HepG2 (cell line): ENCODE measurements at regions not wholly inside any gene's neighbourhood (a gene's known extent, or its start where the extent isn't known, plus 50 kb on each side); places are given as distances from the start of the nearest gene placed in this dataset.

Source experiments
- ATAC-seq: fragments of 200-7000 bp; cut with Tn5 transposase; 3 replicates; pipeline ENCODE4 v1.9.1; 2020; ENCODE audit warnings: mild to moderate bottlenecking, moderate library complexity
- BruUV-seq: library from RNA; stranded (reverse); fragments of 400-500 nt; replicated peaks from 2 replicates; lab custom pipeline; 2021; lab: Mats Ljungman, UMichigan
- CTCF ChIA-PET: fragments of 300-600 bp; formaldehyde crosslinking; extraction: SDS; loops from one replicate; lab custom pipeline; 2021; ENCODE audit warnings: low total read pairs, inconsistent platforms, low intra/inter-chr PET ratio; lab: Yijun Ruan, JAX
- POLR2A ChIA-PET: fragments of 350-600 bp; sonication (Branson Sonifier 250); formaldehyde crosslinking; loops from one replicate; lab custom pipeline; 2020; ENCODE audit warnings: antibody characterized with exemption, inconsistent platforms; lab: Yijun Ruan, JAX
- DNase-seq: peaks from one replicate; pipeline ENCODE4 v3.0.0-alpha.2; 2015; ENCODE audit warnings: low spot score
- FAIRE-seq: peaks from 3 replicates; lab custom pipeline; 2011; peaks lifted over from hg19 to GRCh38; lab: Jason Lieb, UNC
- H2AFZ ChIP-seq: one replicate; pipeline ENCODE4 v1.6.1; 2011; ENCODE audit warnings: low read length, inconsistent platforms
- H3K27ac ChIP-seq: fragments of 300-600 bp; 3 replicates; pipeline ENCODE4 v1.8.0; 2011; ENCODE audit warnings: mixed run types, mild to moderate bottlenecking, mixed read lengths, low read length, inconsistent platforms; ENCODE audit not compliant: insufficient read depth; ENCODE audit errors: extremely low read length
- H3K27me3 ChIP-seq, 2 experiments: fragments of 200-600 bp in 1 of 2; 2 replicates in 1 of 2; 3 replicates in 1 of 2; pipeline versions ENCODE4 v1.6.0 to v1.8.0; 2011; ENCODE audit warnings: low read length in 2 of 2, mild to moderate bottlenecking in 2 of 2, moderate library complexity in 2 of 2, inconsistent platforms in 1 of 2; ENCODE audit not compliant: insufficient read depth in 2 of 2, control insufficient read depth in 1 of 2
- H3K36me3 ChIP-seq, 2 experiments: fragments of 200-600 bp in 1 of 2; replicated peaks in 1 of 2; 2 replicates in 1 of 2; 3 replicates in 1 of 2; pipeline versions ENCODE4 v1.5.1 to v1.8.0; 2011; ENCODE audit warnings: low read length in 2 of 2, inconsistent platforms in 1 of 2; ENCODE audit not compliant: insufficient read depth in 2 of 2, control insufficient read depth in 1 of 2
- H3K4me1 ChIP-seq: 2 replicates; pipeline ENCODE4 v1.5.1; 2012; ENCODE audit warnings: low read length, inconsistent platforms; ENCODE audit not compliant: insufficient read depth
- H3K4me2 ChIP-seq: 2 replicates; pipeline ENCODE4 v1.6.0; 2011; ENCODE audit warnings: low read depth, low read length, inconsistent platforms
- H3K4me3 ChIP-seq, 3 experiments: fragments of 200-600 bp in 1 of 3; sonication (generic), shearing (Covaris generic) in 1 of 3; replicated peaks in 1 of 3; 2 replicates each; pipeline ENCODE4 v1.5.1; 2011 to 2016; ENCODE audit warnings: low read length in 3 of 3, inconsistent platforms in 2 of 3, low read depth in 2 of 3, mild to moderate bottlenecking in 2 of 3, control low read depth in 1 of 3, mixed read lengths in 1 of 3; ENCODE audit not compliant: insufficient read depth in 1 of 3
- H3K79me2 ChIP-seq: one replicate; pipeline ENCODE4 v1.6.1; 2011; ENCODE audit warnings: low read length, inconsistent platforms; ENCODE audit not compliant: insufficient read depth
- H3K9ac ChIP-seq: 2 replicates; pipeline ENCODE4 v1.6.0; 2011; ENCODE audit warnings: mild to moderate bottlenecking, low read depth, low read length, inconsistent platforms; ENCODE audit not compliant: insufficient read depth
- H3K9me3 ChIP-seq: 2 replicates; pipeline ENCODE4 v1.5.1; 2012; ENCODE audit warnings: mild to moderate bottlenecking, low read length
- H4K20me1 ChIP-seq: 2 replicates; pipeline ENCODE4 v1.6.0; 2011; ENCODE audit warnings: inconsistent platforms, mild to moderate bottlenecking, low read length, moderate library complexity; ENCODE audit not compliant: insufficient read depth
- CENPX ChIP-seq: sonication (generic); formaldehyde crosslinking; IDR thresholded peaks from 2 replicates; pipeline ENCODE4 v1.9.0; 2021; ENCODE audit warnings: mild to moderate bottlenecking, missing genetic modification reagents, moderate library complexity
- HNRNPK ChIP-seq: fragments of 200-400 bp; formaldehyde crosslinking; IDR thresholded peaks from 2 replicates; pipeline ENCODE4 v1.6.1; 2018; ENCODE audit warnings: low read length, low read depth, moderate library complexity, mild to moderate bottlenecking; ENCODE audit not compliant: poor library complexity, severe bottlenecking
- HNRNPL ChIP-seq: fragments of 200-400 bp; formaldehyde crosslinking; IDR thresholded peaks from 2 replicates; pipeline ENCODE4 v1.6.1; 2017; ENCODE audit warnings: mild to moderate bottlenecking, low read depth, low read length
- HOXA9 ChIP-seq: sonication (generic); formaldehyde crosslinking; IDR thresholded peaks from 2 replicates; pipeline ENCODE4 v1.8.1; 2022; ENCODE audit warnings: missing genetic modification reagents, mild to moderate bottlenecking, moderate library complexity, borderline replicate concordance
- KLF6 ChIP-seq: IDR thresholded peaks from 2 replicates; pipeline ENCODE4 v1.8.0; 2016; ENCODE audit warnings: missing biosample characterization, missing genetic modification reagents
- SRSF9 ChIP-seq: fragments of 200-400 bp; formaldehyde crosslinking; IDR thresholded peaks from 2 replicates; pipeline ENCODE4 v1.6.1; 2018; ENCODE audit warnings: borderline replicate concordance, mild to moderate bottlenecking, low read depth, low read length; ENCODE audit not compliant: insufficient read depth, poor library complexity, severe bottlenecking
- ZFY ChIP-seq: sonication (generic); formaldehyde crosslinking; IDR thresholded peaks from 2 replicates; pipeline ENCODE4 v1.4.0; 2020; ENCODE audit warnings: missing genetic modification reagents
- ZNF431 ChIP-seq: sonication (generic); formaldehyde crosslinking; IDR thresholded peaks from 2 replicates; pipeline ENCODE4 v1.9.0; 2022; ENCODE audit warnings: missing genetic modification reagents, low read depth, mild to moderate bottlenecking, borderline replicate concordance
- ZNF451 ChIP-seq: sonication (generic); formaldehyde crosslinking; IDR thresholded peaks from 2 replicates; pipeline ENCODE4 v1.5.0; 2020; ENCODE audit warnings: mild to moderate bottlenecking, missing genetic modification reagents
- in situ Hi-C: cut with HindIII; loops from 2 replicates; pipeline ENCODE4 v1.10.0; 2017; ENCODE audit warnings: low pct_unique_long_range_greater_than_20kb; ENCODE audit not compliant: extremely low pct_ligation_motif_present
- intact Hi-C: fragments of 100-400 bp; cut with micrococcal nuclease; formaldehyde crosslinking; loops from one replicate; pipeline ENCODE4 v1.10.0; 2022; ENCODE audit not compliant: unreplicated experiment
- TF ChIP-seq, protein P1 (sequence below): sonication (generic); formaldehyde crosslinking; IDR thresholded peaks from 2 replicates; pipeline ENCODE4 v1.4.0; 2020; ENCODE audit warnings: missing genetic modification reagents, mild to moderate bottlenecking, borderline replicate concordance

DNA sequence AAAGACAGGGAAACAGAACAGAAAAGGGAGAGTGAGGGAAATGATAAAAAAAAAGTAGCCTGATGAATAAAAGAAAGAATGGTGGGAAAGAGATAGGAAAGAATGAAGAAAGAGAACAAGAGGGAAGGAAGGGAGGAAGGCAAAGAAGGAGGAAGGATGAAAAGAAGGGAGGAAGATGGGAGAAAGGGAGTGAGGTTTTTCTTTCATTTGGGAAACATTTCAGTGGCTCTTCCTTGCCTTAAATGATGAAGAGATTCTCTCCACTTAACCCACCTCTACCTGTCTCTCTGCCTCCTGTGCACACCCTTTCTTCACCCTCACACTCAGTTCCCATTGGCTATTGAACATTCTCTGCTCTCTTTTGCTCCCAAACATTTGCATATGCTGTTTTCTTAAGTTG, 222.1 kb upstream of the DEFB112 start:
- DNase-seq (no peak), ATAC-seq (no peak), FAIRE-seq (no peak)
- intact Hi-C loops, result no loop called here
- H3K9me3 ChIP-seq, result no peaks in the 10 kb centered on the region
- no peaks in the 10 kb centered on the region for H3K4me1 ChIP-seq
- H4K20me1 ChIP-seq, result no peaks in the 10 kb centered on the region
- H3K36me3 ChIP-seq, result no peaks in the 10 kb centered on the region
- no peak overlapping the region for H2AFZ ChIP-seq
- no peaks in the 10 kb centered on the region for H3K79me2 ChIP-seq
- ChIA-PET CTCF (no interaction called here), POLR2A (no interaction called here)
- no peak overlapping the region for H3K4me3 ChIP-seq
- no TSS peak for BruUV-seq
- no peak overlapping the region for H3K27ac ChIP-seq
- in situ Hi-C loops, result no loop called here
- no peaks in the 10 kb centered on the region for H3K27me3 ChIP-seq
- H3K9ac ChIP-seq, result no peak overlapping the region
- TF ChIP-seq ZNF451 (no peak), SRSF9 (peak; percentile 71), KLF6 (CRISPR knock-in tag) (no peak), HNRNPK (peak; percentile 36)
- TF ChIP-seq, all 625 proteins: peak for 2
- H3K4me2 ChIP-seq, result no peak overlapping the region

- no peak overlapping the region for H3K27ac ChIP-seq
- H3K79me2 ChIP-seq, result no peaks in the 10 kb centered on the region
- no peak overlapping the region for H2AFZ ChIP-seq
- H3K4me1 ChIP-seq, result no peaks in the 10 kb centered on the region
- no peak for DNase-seq
- H3K4me2 ChIP-seq, result no peak overlapping the region
- ChIA-PET CTCF (no interaction called here), POLR2A (no interaction called here)
- no peak overlapping the region for H3K4me3 ChIP-seq
- no peaks in the 10 kb centered on the region for H3K27me3 ChIP-seq
- no peak for ATAC-seq
- H3K36me3 ChIP-seq, result no peaks in the 10 kb centered on the region
- FAIRE-seq, result no peak
- in situ Hi-C loops, result no loop called here
- intact Hi-C loops, result no loop called here
- H3K9me3 ChIP-seq, result no peaks in the 10 kb centered on the region
- no peak overlapping the region for H3K9ac ChIP-seq
- no peaks in the 10 kb centered on the region for H4K20me1 ChIP-seq
- BruUV-seq, result no TSS peak
- TF ChIP-seq CENPX (CRISPR knock-in tag) (no peak), HOXA9 (no peak), ZFY (no peak), ZNF431 (no peak), HNRNPL (no peak)
- TF ChIP-seq, protein P1, sequence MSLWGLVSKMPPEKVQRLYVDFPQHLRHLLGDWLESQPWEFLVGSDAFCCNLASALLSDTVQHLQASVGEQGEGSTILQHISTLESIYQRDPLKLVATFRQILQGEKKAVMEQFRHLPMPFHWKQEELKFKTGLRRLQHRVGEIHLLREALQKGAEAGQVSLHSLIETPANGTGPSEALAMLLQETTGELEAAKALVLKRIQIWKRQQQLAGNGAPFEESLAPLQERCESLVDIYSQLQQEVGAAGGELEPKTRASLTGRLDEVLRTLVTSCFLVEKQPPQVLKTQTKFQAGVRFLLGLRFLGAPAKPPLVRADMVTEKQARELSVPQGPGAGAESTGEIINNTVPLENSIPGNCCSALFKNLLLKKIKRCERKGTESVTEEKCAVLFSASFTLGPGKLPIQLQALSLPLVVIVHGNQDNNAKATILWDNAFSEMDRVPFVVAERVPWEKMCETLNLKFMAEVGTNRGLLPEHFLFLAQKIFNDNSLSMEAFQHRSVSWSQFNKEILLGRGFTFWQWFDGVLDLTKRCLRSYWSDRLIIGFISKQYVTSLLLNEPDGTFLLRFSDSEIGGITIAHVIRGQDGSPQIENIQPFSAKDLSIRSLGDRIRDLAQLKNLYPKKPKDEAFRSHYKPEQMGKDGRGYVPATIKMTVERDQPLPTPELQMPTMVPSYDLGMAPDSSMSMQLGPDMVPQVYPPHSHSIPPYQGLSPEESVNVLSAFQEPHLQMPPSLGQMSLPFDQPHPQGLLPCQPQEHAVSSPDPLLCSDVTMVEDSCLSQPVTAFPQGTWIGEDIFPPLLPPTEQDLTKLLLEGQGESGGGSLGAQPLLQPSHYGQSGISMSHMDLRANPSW (CRISPR knock-in tag), result no peak
- TF ChIP-seq, all 625 proteins: peak for 0
Measured at GRCh38 chr6:50272611-50273010, 222.9 kb upstream of the DEFB112 start.
